Activated B cell treated with CpG ODN at 0.5 μM for 24 hours (primary cell): ENCODE measurements at regions not wholly inside any gene's neighbourhood (a gene's known extent, or its start where the extent isn't known, plus 50 kb on each side); places are given as distances from the start of the nearest gene placed in this dataset.
A peak's percentile ranks its signal among the peaks of the same experiment; 100 is the strongest.

Source experiments
- ATAC-seq: fragments of 200-7000 bp; cut with Tn5 transposase; one replicate; pipeline ENCODE4 v1.10.0; 2021; ENCODE audit warnings: low read depth, mild to moderate bottlenecking, moderate library complexity
- CTCF ChIA-PET: fragments of 350-600 bp; sonication (Branson Sonifier 250); formaldehyde crosslinking; loops from one replicate; lab custom pipeline; 2021; ENCODE audit warnings: antibody characterized with exemption; lab: Charles Lee
- POLR2A ChIA-PET: fragments of 350-600 bp; sonication (Branson Sonifier 250); formaldehyde crosslinking; loops from one replicate; lab custom pipeline; 2021; ENCODE audit warnings: antibody characterized with exemption; lab: Charles Lee
- DNase-seq: peaks from one replicate; pipeline ENCODE4 v3.0.0; 2022
- H3K27ac Mint-ChIP-seq: one replicate; pipeline ENCODE4 v1.8.0; 2020; ENCODE audit warnings: mixed read lengths
- H3K27me3 Mint-ChIP-seq: one replicate; pipeline ENCODE4 v1.8.0; 2021; ENCODE audit warnings: mixed read lengths
- H3K36me3 Mint-ChIP-seq: one replicate; pipeline ENCODE4 v1.8.0; 2021; ENCODE audit warnings: low read depth, mixed read lengths
- H3K4me1 Mint-ChIP-seq: one replicate; pipeline ENCODE4 v1.8.0; 2021; ENCODE audit warnings: mixed read lengths
- H3K4me3 Mint-ChIP-seq: one replicate; pipeline ENCODE4 v1.8.0; 2020; ENCODE audit warnings: mild to moderate bottlenecking, mixed read lengths
- H3K9me3 Mint-ChIP-seq: one replicate; pipeline ENCODE4 v1.8.0; 2020; ENCODE audit warnings: mixed read lengths
- CTCF ChIP-seq: fragments of 200-600 bp; IDR thresholded peaks from one replicate; pipeline ENCODE4 v1.8.0; 2022; ENCODE audit warnings: antibody characterized with exemption, mild to moderate bottlenecking
- intact Hi-C: fragments of 100-400 bp; cut with micrococcal nuclease; formaldehyde crosslinking; loops from one replicate; pipeline ENCODE4 v1.15.1; 2024

- Mint-ChIP-seq H3K4me3 (no peak overlapping the region), H3K9me3 (no peaks in the 10 kb centered on the region), H3K36me3 (no peaks in the 10 kb centered on the region), H3K4me1 (no peaks in the 10 kb centered on the region), H3K27me3 (no peaks in the 10 kb centered on the region), H3K27ac (no peak overlapping the region)
- POLR2A ChIA-PET, result no interaction called here
- intact Hi-C loops, result loop anchor here (2.0 kb wide), 1 partner anchor 140 kb away; no protein-coding TSS in a partner anchor
- no peak for ATAC-seq
- TF ChIP-seq CTCF, result no peak
- CTCF ChIA-PET, result no interaction called here
- no peak for DNase-seq
Measured at GRCh38 chr5:91500758-91501157, 117.6 kb upstream of the ARRDC3 start.

GRCh38 chr5:91499943-91500531, 116.9 kb upstream of the ARRDC3 start:
- Mint-ChIP-seq H3K27me3 (no peaks in the 10 kb centered on the region), H3K36me3 (no peaks in the 10 kb centered on the region), H3K4me3 (no peak overlapping the region), H3K4me1 (no peaks in the 10 kb centered on the region), H3K9me3 (no peaks in the 10 kb centered on the region), H3K27ac (no peak overlapping the region)
- CTCF ChIA-PET, result no interaction called here
- intact Hi-C loops, result loop anchor here (2.0 to 10.0 kb wide), 2 partner anchors 141 to 405 kb away; no protein-coding TSS in a partner anchor
- TF ChIP-seq CTCF, result peak; percentile 46
- DNase-seq (no peak), ATAC-seq (no peak)
- POLR2A ChIA-PET, result no interaction called here

GRCh38 chr5:91495699-91496098, 112.6 kb upstream of the ARRDC3 start:
- intact Hi-C loops, result loop anchor here (10.0 kb wide), 1 partner anchor 409 kb away; no protein-coding TSS in a partner anchor
- no peak for ATAC-seq
- H3K4me3 Mint-ChIP-seq, result no peak overlapping the region
- ChIA-PET POLR2A (no interaction called here), CTCF (no interaction called here)
- H3K27me3 Mint-ChIP-seq, result no peaks in the 10 kb centered on the region
- no peak overlapping the region for H3K27ac Mint-ChIP-seq
- no peak for DNase-seq
- no peaks in the 10 kb centered on the region for H3K4me1 Mint-ChIP-seq
- TF ChIP-seq CTCF, result no peak
- H3K9me3 Mint-ChIP-seq, result no peaks in the 10 kb centered on the region
- no peaks in the 10 kb centered on the region for H3K36me3 Mint-ChIP-seq

- Mint-ChIP-seq H3K9me3 (no peaks in the 10 kb centered on the region), H3K27ac (no peak overlapping the region), H3K27me3 (no peaks in the 10 kb centered on the region), H3K4me1 (no peaks in the 10 kb centered on the region), H3K36me3 (no peaks in the 10 kb centered on the region), H3K4me3 (no peak overlapping the region)
- intact Hi-C loops, result loop anchor here (10.0 kb wide), 1 partner anchor 410 kb away; no protein-coding TSS in a partner anchor
- DNase-seq (no peak), ATAC-seq (no peak)
- ChIA-PET POLR2A (no interaction called here), CTCF (no interaction called here)
- no peak for TF ChIP-seq CTCF
Measured at GRCh38 chr5:91494447-91494996, 111.4 kb upstream of the ARRDC3 start.

GRCh38 chr5:91493086-91493485, 110.0 kb upstream of the ARRDC3 start:
- CTCF ChIA-PET, result no interaction called here
- TF ChIP-seq CTCF, result no peak
- POLR2A ChIA-PET, result no interaction called here
- Mint-ChIP-seq H3K4me3 (no peak overlapping the region), H3K9me3 (no peaks in the 10 kb centered on the region), H3K36me3 (no peaks in the 10 kb centered on the region), H3K4me1 (no peaks in the 10 kb centered on the region), H3K27ac (no peak overlapping the region), H3K27me3 (no peaks in the 10 kb centered on the region)
- intact Hi-C loops, result loop anchor here (10.0 kb wide), 1 partner anchor 412 kb away; no protein-coding TSS in a partner anchor
- ATAC-seq (no peak), DNase-seq (no peak)
